Keratinocyte (primary cell): ENCODE measurements at regions not wholly inside any gene's neighbourhood (a gene's known extent, or its start where the extent isn't known, plus 50 kb on each side); places are given as distances from the start of the nearest gene placed in this dataset.

Source experiments
- DNase-seq: peaks from one replicate; pipeline ENCODE4 v3.0.0-alpha.2; 2011; ENCODE audit warnings: low read depth, missing footprints, low spot score
- FAIRE-seq: peaks from 2 replicates; lab custom pipeline; 2011; peaks lifted over from hg19 to GRCh38; lab: Jason Lieb, UNC
- H2AFZ ChIP-seq: 2 replicates; pipeline ENCODE4 v1.6.0; 2012; ENCODE audit warnings: low read length, control low read depth, inconsistent platforms; ENCODE audit not compliant: control insufficient read depth
- H3K27ac ChIP-seq: 2 replicates; pipeline ENCODE4 v1.5.1; 2011; ENCODE audit warnings: low read length; ENCODE audit not compliant: control insufficient read depth, insufficient read depth
- H3K27me3 ChIP-seq: 3 replicates; pipeline ENCODE4 v1.6.0; 2011; ENCODE audit warnings: low read length; ENCODE audit not compliant: control insufficient read depth, insufficient read depth; ENCODE audit errors: extremely low read depth
- H3K36me3 ChIP-seq, 2 experiments: 2 replicates in 1 of 2; 3 replicates in 1 of 2; pipeline ENCODE4 v1.5.1; 2011; ENCODE audit warnings: low read length in 2 of 2, mild to moderate bottlenecking in 1 of 2; ENCODE audit not compliant: control insufficient read depth in 2 of 2, insufficient read depth in 2 of 2; ENCODE audit errors: extremely low read depth in 1 of 2
- H3K4me1 ChIP-seq: 3 replicates; pipeline ENCODE4 v1.5.1; 2011; ENCODE audit warnings: low read length; ENCODE audit not compliant: control insufficient read depth, insufficient read depth; ENCODE audit errors: extremely low read depth
- H3K4me2 ChIP-seq: 3 replicates; pipeline ENCODE4 v1.6.0; 2011; ENCODE audit warnings: low read depth, low read length; ENCODE audit not compliant: control insufficient read depth, insufficient read depth; ENCODE audit errors: extremely low read depth
- H3K4me3 ChIP-seq, 3 experiments: fragments of 200-600 bp in 1 of 3; sonication (generic) in 1 of 3; 2 replicates in 2 of 3; 3 replicates in 1 of 3; pipeline ENCODE4 v1.5.1; 2011 to 2016; ENCODE audit warnings: low read length in 3 of 3, mild to moderate bottlenecking in 3 of 3, control low read depth in 2 of 3, inconsistent platforms in 1 of 3, low read depth in 1 of 3, mixed read lengths in 1 of 3, mixed run types in 1 of 3, moderate library complexity in 1 of 3; ENCODE audit not compliant: control insufficient read depth in 2 of 3, insufficient read depth in 2 of 3; ENCODE audit errors: extremely low read depth in 1 of 3
- H3K79me2 ChIP-seq: 2 replicates; pipeline ENCODE4 v1.6.0; 2012; ENCODE audit warnings: low read length; ENCODE audit not compliant: control insufficient read depth, insufficient read depth
- H3K9ac ChIP-seq: 3 replicates; pipeline ENCODE4 v1.6.0; 2011; ENCODE audit warnings: low read length; ENCODE audit not compliant: control insufficient read depth, insufficient read depth; ENCODE audit errors: extremely low read depth
- H3K9me1 ChIP-seq: 3 replicates; pipeline ENCODE4 v1.6.0; 2011; ENCODE audit warnings: low read length; ENCODE audit not compliant: control insufficient read depth, insufficient read depth; ENCODE audit errors: extremely low read depth
- H3K9me3 ChIP-seq: 2 replicates; pipeline ENCODE4 v1.5.1; 2012; ENCODE audit warnings: low read depth, low read length; ENCODE audit not compliant: control insufficient read depth
- H4K20me1 ChIP-seq: 3 replicates; pipeline ENCODE4 v1.6.0; 2011; ENCODE audit warnings: low read length; ENCODE audit not compliant: control insufficient read depth, insufficient read depth; ENCODE audit errors: extremely low read depth
- EZH2 ChIP-seq: IDR thresholded peaks from one replicate; pipeline ENCODE4 v1.6.1; 2012; ENCODE audit warnings: inconsistent platforms, mild to moderate bottlenecking, low read length, moderate library complexity
- dilution Hi-C: fragments of 300-500 bp; cut with MboI; formaldehyde crosslinking; loops from one replicate; pipeline ENCODE4 v1.7.0; 2020; ENCODE audit warnings: low sequenced_read_pairs; ENCODE audit not compliant: extremely low pct_ligation_motif_present
- TF ChIP-seq, protein P1 (sequence below), 3 experiments: IDR thresholded peaks in 1 of 3; conservative IDR thresholded peaks in 1 of 3; optimal IDR thresholded peaks in 1 of 3; 2 replicates in 2 of 3; 3 replicates in 1 of 3; pipeline versions ENCODE3 to v1.5.1; 2011; ENCODE audit warnings: low read length in 3 of 3, mild to moderate bottlenecking in 3 of 3, moderate library complexity in 2 of 3, control low read depth in 1 of 3, inconsistent platforms in 1 of 3; ENCODE audit not compliant: insufficient read depth in 2 of 3; ENCODE audit errors: extremely low read depth in 1 of 3

GRCh38 chr4:24219209-24219608 lies 329.4 kb upstream of the PPARGC1A start:
- H3K9me3 ChIP-seq, result no peaks in the 10 kb centered on the region
- H3K4me3 ChIP-seq, result no peak overlapping the region
- no peak overlapping the region for H3K27ac ChIP-seq
- TF ChIP-seq EZH2, result no peak
- TF ChIP-seq, protein P1, sequence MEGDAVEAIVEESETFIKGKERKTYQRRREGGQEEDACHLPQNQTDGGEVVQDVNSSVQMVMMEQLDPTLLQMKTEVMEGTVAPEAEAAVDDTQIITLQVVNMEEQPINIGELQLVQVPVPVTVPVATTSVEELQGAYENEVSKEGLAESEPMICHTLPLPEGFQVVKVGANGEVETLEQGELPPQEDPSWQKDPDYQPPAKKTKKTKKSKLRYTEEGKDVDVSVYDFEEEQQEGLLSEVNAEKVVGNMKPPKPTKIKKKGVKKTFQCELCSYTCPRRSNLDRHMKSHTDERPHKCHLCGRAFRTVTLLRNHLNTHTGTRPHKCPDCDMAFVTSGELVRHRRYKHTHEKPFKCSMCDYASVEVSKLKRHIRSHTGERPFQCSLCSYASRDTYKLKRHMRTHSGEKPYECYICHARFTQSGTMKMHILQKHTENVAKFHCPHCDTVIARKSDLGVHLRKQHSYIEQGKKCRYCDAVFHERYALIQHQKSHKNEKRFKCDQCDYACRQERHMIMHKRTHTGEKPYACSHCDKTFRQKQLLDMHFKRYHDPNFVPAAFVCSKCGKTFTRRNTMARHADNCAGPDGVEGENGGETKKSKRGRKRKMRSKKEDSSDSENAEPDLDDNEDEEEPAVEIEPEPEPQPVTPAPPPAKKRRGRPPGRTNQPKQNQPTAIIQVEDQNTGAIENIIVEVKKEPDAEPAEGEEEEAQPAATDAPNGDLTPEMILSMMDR (optimal IDR thresholded peaks at IDR 0.05 in 1 of 3, IDR thresholded peaks at IDR 0.05 in 1 of 3, conservative IDR thresholded peaks at IDR 0.05 in 1 of 3; ENCODE audit: extremely low read depth in 1 of 3, insufficient read depth in 2 of 3, low read length in 3 of 3), result no peak
- no peaks in the 10 kb centered on the region for H3K36me3 ChIP-seq
- FAIRE-seq, result peak; percentile 71
- no peaks in the 10 kb centered on the region for H4K20me1 ChIP-seq
- dilution Hi-C loops, result no loop called here
- no peaks in the 10 kb centered on the region for H3K9me1 ChIP-seq
- no peaks in the 10 kb centered on the region for H3K27me3 ChIP-seq
- no peak overlapping the region for H3K9ac ChIP-seq
- H3K4me1 ChIP-seq, result peaks cover 8% of the 10 kb centered on the region
- peak overlapping the region; percentile 3 for H3K4me2 ChIP-seq
- H2AFZ ChIP-seq, result no peak overlapping the region
- no peaks in the 10 kb centered on the region for H3K79me2 ChIP-seq
- peak; percentile 56 for DNase-seq

DNA sequence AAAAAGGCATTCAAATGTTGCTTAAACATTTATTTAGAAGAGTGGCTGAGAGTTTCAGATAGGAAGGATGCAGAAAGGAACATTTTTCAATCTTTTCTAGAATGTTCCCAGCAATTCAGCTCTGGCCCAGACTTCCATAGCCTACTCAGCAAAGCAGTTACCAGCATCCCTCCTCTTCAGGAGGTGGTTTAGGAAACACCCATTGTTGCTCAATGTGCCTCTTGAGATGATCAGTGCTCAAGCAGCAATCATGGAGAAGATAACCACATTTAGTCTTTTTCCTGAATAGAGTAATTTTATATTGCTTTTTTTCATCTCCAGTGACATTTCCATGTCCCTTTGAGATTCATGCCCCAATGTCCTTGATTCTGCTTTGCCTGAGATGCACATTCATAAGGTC lies 328.7 kb upstream of the PPARGC1A start:
- Histone ChIP-seq H2AFZ (no peak overlapping the region), H3K27me3 (no peaks in the 10 kb centered on the region), H3K4me1 (peaks cover 8% of the 10 kb centered on the region), H3K4me2 (no peak overlapping the region), H3K9me3 (no peaks in the 10 kb centered on the region), H3K4me3 (no peak overlapping the region), H3K9ac (no peak overlapping the region), H3K36me3 (no peaks in the 10 kb centered on the region), H3K9me1 (no peaks in the 10 kb centered on the region), H3K79me2 (no peaks in the 10 kb centered on the region), H3K27ac (no peak overlapping the region), H4K20me1 (no peaks in the 10 kb centered on the region)
- DNase-seq (no peak), FAIRE-seq (no peak)
- no peak for TF ChIP-seq EZH2
- dilution Hi-C loops, result no loop called here

DNA sequence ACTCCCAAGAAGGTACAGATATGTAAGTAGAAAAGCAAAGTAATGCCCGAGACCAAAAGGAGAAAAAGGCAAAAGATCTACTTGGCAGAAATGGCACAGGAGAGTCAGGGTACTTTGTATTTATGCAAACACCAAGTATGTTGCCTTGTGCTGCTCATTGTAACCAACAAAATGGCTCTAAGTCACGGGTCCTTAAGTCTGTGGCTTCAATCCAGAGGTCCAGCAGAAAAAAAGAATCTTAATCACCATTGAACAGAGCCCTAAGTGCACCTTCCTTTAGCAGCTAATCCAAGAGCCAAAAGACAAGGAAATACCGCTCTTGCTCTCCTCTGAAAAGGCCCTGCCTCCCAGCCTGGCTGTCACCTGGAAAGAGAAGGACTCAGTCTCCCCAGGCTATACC lies 324.9 kb upstream of the PPARGC1A start:
- DNase-seq (no peak), FAIRE-seq (no peak)
- H3K4me2 ChIP-seq, result no peak overlapping the region
- no peaks in the 10 kb centered on the region for H3K9me3 ChIP-seq
- no peaks in the 10 kb centered on the region for H3K36me3 ChIP-seq
- no peak overlapping the region for H3K4me3 ChIP-seq
- H3K9me1 ChIP-seq, result no peaks in the 10 kb centered on the region
- dilution Hi-C loops, result no loop called here
- peaks cover 8% of the 10 kb centered on the region for H3K4me1 ChIP-seq
- no peaks in the 10 kb centered on the region for H4K20me1 ChIP-seq
- TF ChIP-seq EZH2, result no peak
- TF ChIP-seq, protein P1 (optimal IDR thresholded peaks at IDR 0.05 in 1 of 3, IDR thresholded peaks at IDR 0.05 in 1 of 3, conservative IDR thresholded peaks at IDR 0.05 in 1 of 3; ENCODE audit: extremely low read depth in 1 of 3, insufficient read depth in 2 of 3, low read length in 3 of 3), result no peak
- H3K9ac ChIP-seq, result no peak overlapping the region
- H3K79me2 ChIP-seq, result no peaks in the 10 kb centered on the region
- H2AFZ ChIP-seq, result no peak overlapping the region
- H3K27ac ChIP-seq, result no peak overlapping the region
- no peaks in the 10 kb centered on the region for H3K27me3 ChIP-seq
